ENCODE measurements at regions not wholly inside any gene's neighbourhood (a gene's known extent, or its start where the extent isn't known, plus 50 kb on each side); places are given as distances from the start of the nearest gene placed in this dataset.
A peak's percentile ranks its signal among the peaks of the same experiment; 100 is the strongest.

GRCh38 chrX:51437521-51437920 lies 58.9 kb downstream of the NUDT11 start:
- no peak for DNase-seq

- no peak for DNase-seq
Measured at GRCh38 chrX:51435101-51435500, 61.3 kb downstream of the NUDT11 start.

- DNase-seq = no peak
Measured at GRCh38 chrX:51421972-51422597, 74.3 kb downstream of the NUDT11 start.

GRCh38 chrX:51420610-51421009 lies 75.8 kb downstream of the NUDT11 start:
- DNase-seq = peak; percentile 20

- no peak for DNase-seq
Measured at GRCh38 chrX:51408462-51408861, 75.8 kb downstream of the NUDT10 start.

- no peak for DNase-seq
Measured at GRCh38 chrX:51407520-51408409, 75.1 kb downstream of the NUDT10 start.

GRCh38 chrX:51406688-51407519 lies 74.3 kb downstream of the NUDT10 start:
- no peak for DNase-seq

- no peak for DNase-seq
Measured at GRCh38 chrX:51404445-51404844, 71.8 kb downstream of the NUDT10 start.

- DNase-seq = peak; percentile 2
Measured at GRCh38 chrX:51395810-51396728, 63.4 kb downstream of the NUDT10 start.

- no peak for DNase-seq
Measured at GRCh38 chrX:51395480-51395809, 62.8 kb downstream of the NUDT10 start.

Measured in NCI-H146 (cell line).